Trophoblast cell (in vitro differentiated cells and primary cell): ENCODE measurements at regions not wholly inside any gene's neighbourhood (a gene's known extent, or its start where the extent isn't known, plus 50 kb on each side); places are given as distances from the start of the nearest gene placed in this dataset.
"Not testable (repeated sequence)": the region's sequence is repeated elsewhere in the genome, so short reads cannot be mapped to it uniquely, and the experiment has no call there.

Source experiments
- DNase-seq, 2 donors: peaks; one replicate each; pipeline ENCODE4 v3.0.0-alpha.2; 2016
- H2AFZ ChIP-seq: 2 replicates; pipeline ENCODE4 v1.6.1; 2013; ENCODE audit warnings: low read length, moderate library complexity, mild to moderate bottlenecking; ENCODE audit not compliant: insufficient read depth, poor library complexity
- H2AK5ac ChIP-seq: 2 replicates; pipeline ENCODE4 v1.6.1; 2013; ENCODE audit warnings: mild to moderate bottlenecking, low read length
- H2BK120ac ChIP-seq: 2 replicates; pipeline ENCODE4 v1.6.1; 2013; ENCODE audit warnings: low read length, mild to moderate bottlenecking, moderate library complexity; ENCODE audit not compliant: insufficient read depth, poor library complexity
- H2BK12ac ChIP-seq: 2 replicates; pipeline ENCODE4 v1.6.1; 2013; ENCODE audit warnings: mild to moderate bottlenecking, low read length, moderate library complexity
- H2BK5ac ChIP-seq: 2 replicates; pipeline ENCODE4 v1.6.1; 2013; ENCODE audit warnings: low read length, low read depth, moderate library complexity, mild to moderate bottlenecking; ENCODE audit not compliant: poor library complexity
- H3K14ac ChIP-seq: 2 replicates; pipeline ENCODE4 v1.6.1; 2013; ENCODE audit warnings: mild to moderate bottlenecking, low read length
- H3K18ac ChIP-seq: 2 replicates; pipeline ENCODE4 v1.6.1; 2013; ENCODE audit warnings: mild to moderate bottlenecking, low read length
- H3K23ac ChIP-seq: 2 replicates; pipeline ENCODE4 v1.6.1; 2013; ENCODE audit warnings: low read length
- H3K27ac ChIP-seq: 2 replicates; pipeline ENCODE4 v1.5.1; 2013; ENCODE audit warnings: low read depth, mild to moderate bottlenecking, inconsistent platforms, low read length, moderate library complexity
- H3K27me3 ChIP-seq: 2 replicates; pipeline ENCODE4 v1.6.1; 2013; ENCODE audit warnings: inconsistent platforms, mild to moderate bottlenecking, low read length, moderate library complexity; ENCODE audit not compliant: insufficient read depth
- H3K36me3 ChIP-seq, 2 experiments: 1 replicate in 1 of 2; 2 replicates in 1 of 2; pipeline ENCODE4 v1.6.1; 2013; ENCODE audit warnings: low read length in 2 of 2, mild to moderate bottlenecking in 2 of 2, moderate library complexity in 1 of 2; ENCODE audit not compliant: insufficient read depth in 2 of 2, control insufficient read depth in 1 of 2
- H3K4ac ChIP-seq: 2 replicates; pipeline ENCODE4 v1.6.1; 2013; ENCODE audit warnings: low read depth, mild to moderate bottlenecking, low read length, moderate library complexity
- H3K4me1 ChIP-seq, 2 experiments: 1 replicate in 1 of 2; 2 replicates in 1 of 2; pipeline ENCODE4 v1.6.1; 2013; ENCODE audit warnings: low read length in 2 of 2, mild to moderate bottlenecking in 2 of 2, moderate library complexity in 1 of 2; ENCODE audit not compliant: insufficient read depth in 2 of 2, control insufficient read depth in 1 of 2
- H3K4me2 ChIP-seq: 2 replicates; pipeline ENCODE4 v1.6.1; 2013; ENCODE audit warnings: inconsistent platforms, mild to moderate bottlenecking, low read length, moderate library complexity
- H3K4me3 ChIP-seq: 2 replicates; pipeline ENCODE4 v1.5.1; 2013; ENCODE audit warnings: mild to moderate bottlenecking, low read depth, low read length, inconsistent platforms
- H3K79me1 ChIP-seq: one replicate; pipeline ENCODE4 v1.6.1; 2013; ENCODE audit warnings: low read length
- H3K79me2 ChIP-seq: 2 replicates; pipeline ENCODE4 v1.6.1; 2013; ENCODE audit warnings: low read length, mild to moderate bottlenecking; ENCODE audit not compliant: control insufficient read depth, insufficient read depth, poor library complexity
- H3K9ac ChIP-seq: 2 replicates; pipeline ENCODE4 v1.6.1; 2013; ENCODE audit warnings: mild to moderate bottlenecking, low read length
- H3K9me3 ChIP-seq: 2 replicates; pipeline ENCODE4 v1.6.1; 2013; ENCODE audit warnings: low read depth, mild to moderate bottlenecking, control low read depth, inconsistent platforms, low read length; ENCODE audit not compliant: insufficient read depth
- H4K12ac ChIP-seq: 2 replicates; pipeline ENCODE4 v1.6.1; 2013; ENCODE audit warnings: low read depth, mild to moderate bottlenecking, low read length, moderate library complexity
- H4K8ac ChIP-seq: 2 replicates; pipeline ENCODE4 v1.6.1; 2013; ENCODE audit warnings: low read depth, mild to moderate bottlenecking, low read length, moderate library complexity
- H4K91ac ChIP-seq: one replicate; pipeline ENCODE4 v1.6.1; 2013; ENCODE audit warnings: low read depth, mild to moderate bottlenecking, low read length, moderate library complexity
- WGBS: extraction: QIAGEN DNeasy Blood & Tissue Kit; methylation state at CpG from one replicate; pipeline ENCODE4 v1.1.7; 2013; ENCODE audit warnings: missing lambda C conversion rate; ENCODE audit not compliant: insufficient read length, insufficient coverage; ENCODE audit errors: extremely low coverage; 5-methylcytosine and 5-hydroxymethylcytosine counted together

DNA sequence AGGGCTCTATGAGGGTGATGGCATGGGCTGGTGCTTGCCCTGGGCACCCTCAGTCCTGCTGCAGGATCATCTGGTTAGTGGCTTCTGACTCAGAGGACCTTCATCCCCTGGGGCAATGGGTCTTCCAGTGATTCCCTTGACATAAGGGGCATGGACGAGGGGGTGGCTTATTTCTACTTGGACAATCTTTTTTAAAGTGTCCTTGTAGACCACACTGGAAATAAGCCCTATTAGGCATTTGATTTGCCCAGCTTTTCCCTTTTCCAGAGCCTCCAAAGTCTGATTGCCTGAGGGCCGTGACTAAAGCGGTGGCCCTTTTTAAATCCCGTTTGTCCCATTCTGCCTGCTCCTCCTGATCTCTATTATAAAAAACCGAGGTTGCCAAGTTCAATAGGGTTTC, 251.2 kb upstream of the CNR1 start:
- H2AK5ac ChIP-seq, H2BK12ac ChIP-seq, H3K4me3 ChIP-seq, H4K12ac ChIP-seq, H3K23ac ChIP-seq, H3K14ac ChIP-seq, H3K18ac ChIP-seq, H2AFZ ChIP-seq, H3K79me1 ChIP-seq, DNase-seq, H3K27me3 ChIP-seq, H2BK5ac ChIP-seq, H3K4me2 ChIP-seq, H3K79me2 ChIP-seq, H3K9ac ChIP-seq, H2BK120ac ChIP-seq, H3K9me3 ChIP-seq, H4K8ac ChIP-seq, H3K4ac ChIP-seq, H4K91ac ChIP-seq, H3K36me3 ChIP-seq, H3K4me1 ChIP-seq, H3K27ac ChIP-seq: not testable (repeated sequence)
- WGBS, result no CpG with 5 or more reads among the region's 5 CpGs

DNA sequence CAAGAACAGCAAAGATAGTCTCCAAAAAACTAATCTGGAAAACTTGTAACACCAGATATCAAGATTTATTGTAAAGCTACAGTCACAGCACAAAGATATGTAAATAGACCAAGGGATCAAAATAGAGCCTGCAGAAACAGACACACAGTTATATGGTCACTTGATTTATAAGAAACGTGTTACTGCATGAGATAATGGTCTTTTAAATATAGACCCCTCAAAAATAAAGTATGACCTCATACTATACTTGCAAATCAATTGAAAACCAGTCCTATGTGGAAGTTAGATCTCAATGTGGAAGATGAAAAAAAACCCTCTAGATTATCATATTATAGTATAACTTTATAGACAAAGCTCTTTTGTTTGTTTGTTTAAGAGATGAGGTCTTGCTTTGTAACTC, 247.3 kb upstream of the CNR1 start:
- no peak overlapping the region for H3K18ac ChIP-seq
- H3K27me3 ChIP-seq, result no peaks in the 10 kb centered on the region
- no peak overlapping the region for H3K9ac ChIP-seq
- no peaks in the 10 kb centered on the region for H3K36me3 ChIP-seq
- H2BK5ac ChIP-seq, result no peak overlapping the region
- no peaks in the 10 kb centered on the region for H3K79me1 ChIP-seq
- no peak overlapping the region for H4K12ac ChIP-seq
- H2AK5ac ChIP-seq, result no peak overlapping the region
- H2BK12ac ChIP-seq, result no peak overlapping the region
- WGBS, result no CpG with 5 or more reads among the region's 1 CpG
- no peak overlapping the region for H2BK120ac ChIP-seq
- no peaks in the 10 kb centered on the region for H3K4me1 ChIP-seq
- H3K9me3 ChIP-seq, result no peaks in the 10 kb centered on the region
- no peak overlapping the region for H4K8ac ChIP-seq
- no peak overlapping the region for H2AFZ ChIP-seq
- H3K4me3 ChIP-seq, result no peak overlapping the region
- no peak for DNase-seq
- no peak overlapping the region for H4K91ac ChIP-seq
- no peak overlapping the region for H3K14ac ChIP-seq
- H3K4ac ChIP-seq, result no peak overlapping the region
- H3K27ac ChIP-seq, result no peak overlapping the region
- H3K4me2 ChIP-seq, result no peak overlapping the region
- H3K23ac ChIP-seq, result no peak overlapping the region
- H3K79me2 ChIP-seq, result no peaks in the 10 kb centered on the region

DNA sequence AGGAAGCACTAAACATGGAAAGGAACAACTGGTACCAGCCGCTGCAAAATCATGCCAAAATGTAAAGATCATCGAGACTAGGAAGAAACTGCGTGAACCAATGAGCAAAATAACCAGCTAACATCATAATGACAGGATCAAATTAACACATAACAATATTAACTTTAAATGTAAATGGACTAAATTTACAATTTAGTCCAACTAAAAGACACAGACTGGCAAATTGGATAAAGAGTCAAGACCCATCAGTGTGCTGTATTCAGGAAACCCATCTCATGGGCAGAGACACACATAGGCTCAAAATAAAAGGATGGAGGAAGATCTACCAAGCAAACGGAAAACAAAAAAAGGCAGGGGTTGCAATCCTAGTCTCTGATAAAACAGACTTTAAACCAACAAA, 242.2 kb upstream of the CNR1 start:
- not testable (repeated sequence) for H2AK5ac ChIP-seq, DNase-seq, H3K4me1 ChIP-seq, H3K18ac ChIP-seq, H2AFZ ChIP-seq, H2BK12ac ChIP-seq, H3K79me1 ChIP-seq, H2BK5ac ChIP-seq, H4K8ac ChIP-seq, H3K36me3 ChIP-seq, H4K91ac ChIP-seq, H2BK120ac ChIP-seq, H3K27me3 ChIP-seq, H3K79me2 ChIP-seq, H3K9ac ChIP-seq, H3K27ac ChIP-seq, H3K4ac ChIP-seq, H3K9me3 ChIP-seq, H3K4me3 ChIP-seq, H3K23ac ChIP-seq, H3K14ac ChIP-seq, H3K4me2 ChIP-seq, H4K12ac ChIP-seq
- no CpG with 5 or more reads among the region's 4 CpGs for WGBS

DNA sequence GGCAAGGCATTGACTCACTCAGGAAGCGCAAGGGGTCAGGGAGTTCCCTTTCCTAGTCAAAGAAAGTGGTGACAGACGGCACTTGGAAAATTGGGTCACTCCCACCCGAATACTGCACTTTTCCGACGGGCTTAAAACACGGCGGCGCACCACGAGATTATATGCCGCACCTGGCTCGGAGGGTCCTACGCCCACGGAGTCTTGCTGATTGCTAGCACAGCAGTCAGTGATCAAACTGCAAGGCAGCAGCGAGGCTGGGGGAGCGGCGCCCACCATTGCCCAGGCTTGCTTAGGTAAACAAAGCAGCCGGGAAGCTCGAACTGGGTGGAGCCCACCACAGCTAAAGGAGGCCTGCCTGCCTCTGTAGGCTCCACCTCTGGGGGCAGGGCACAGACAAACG, 240.5 kb upstream of the CNR1 start:
- not testable (repeated sequence) for H4K12ac ChIP-seq, H3K14ac ChIP-seq, H3K4me1 ChIP-seq, H2BK12ac ChIP-seq, H3K23ac ChIP-seq, H3K4me3 ChIP-seq, H2BK120ac ChIP-seq, DNase-seq, H2BK5ac ChIP-seq, H3K9ac ChIP-seq, H4K8ac ChIP-seq, H3K36me3 ChIP-seq, H3K27me3 ChIP-seq, H3K79me1 ChIP-seq, H4K91ac ChIP-seq, H3K79me2 ChIP-seq, H3K27ac ChIP-seq, H3K9me3 ChIP-seq, H2AK5ac ChIP-seq, H3K18ac ChIP-seq, H3K4ac ChIP-seq, H2AFZ ChIP-seq
- no CpG with 5 or more reads among the region's 19 CpGs for WGBS
- peak overlapping the region; percentile 27 for H3K4me2 ChIP-seq
